IMR-90 (cell line): ENCODE measurements at regions not wholly inside any gene's neighbourhood (a gene's known extent, or its start where the extent isn't known, plus 50 kb on each side); places are given as distances from the start of the nearest gene placed in this dataset.

Experiments
- ATAC-seq: fragments of 200-7000 bp; cut with Tn5 transposase; 2 replicates; pipeline ENCODE4 v1.9.1; 2020; ENCODE audit warnings: low read depth, mild to moderate bottlenecking, moderate library complexity
- BruUV-seq: library from RNA; stranded (reverse); fragments of 400-500 nt; replicated peaks from 2 replicates; lab custom pipeline; 2021; lab: Mats Ljungman, UMichigan
- CTCF ChIA-PET: fragments of 300-600 bp; formaldehyde crosslinking; extraction: SDS; loops from one replicate; lab custom pipeline; 2021; ENCODE audit warnings: antibody characterized with exemption; lab: Yijun Ruan, JAX
- POLR2A ChIA-PET: fragments of 300-600 bp; sonication (Branson Sonifier 250); formaldehyde crosslinking; loops from one replicate; lab custom pipeline; 2022; ENCODE audit warnings: antibody characterized with exemption; ENCODE audit not compliant: unreplicated experiment; lab: Charles Lee
- DNase-seq: peaks from one replicate; pipeline ENCODE4 v3.0.0; 2013
- H2AFZ ChIP-seq: replicated peaks from 2 replicates; pipeline ENCODE3; 2013; ENCODE audit warnings: low read length, mild to moderate bottlenecking; ENCODE audit not compliant: poor library complexity
- H2AK5ac ChIP-seq: 2 replicates; pipeline ENCODE4 v1.6.1; 2013; ENCODE audit warnings: low read depth, low read length, inconsistent platforms
- H2AK9ac ChIP-seq: replicated peaks from 2 replicates; pipeline ENCODE3; 2013; ENCODE audit warnings: mild to moderate bottlenecking, low read depth, low read length, moderate library complexity; ENCODE audit not compliant: poor library complexity
- H2BK120ac ChIP-seq: 2 replicates; pipeline ENCODE4 v1.6.1; 2013; ENCODE audit warnings: low read depth, low read length, inconsistent platforms
- H2BK15ac ChIP-seq: 3 replicates; pipeline ENCODE4 v1.6.1; 2013; ENCODE audit warnings: low read depth, low read length, inconsistent platforms
- H2BK20ac ChIP-seq: 2 replicates; pipeline ENCODE4 v1.6.1; 2013; ENCODE audit warnings: low read depth, mild to moderate bottlenecking, inconsistent platforms, low read length, moderate library complexity
- H2BK5ac ChIP-seq: 2 replicates; pipeline ENCODE4 v1.6.1; 2013; ENCODE audit warnings: mild to moderate bottlenecking, low read depth, low read length, inconsistent platforms; ENCODE audit not compliant: poor library complexity, severe bottlenecking
- H3K14ac ChIP-seq: replicated peaks from 2 replicates; pipeline ENCODE4 v1.6.1; 2013; ENCODE audit warnings: low read depth, low read length, inconsistent platforms
- H3K18ac ChIP-seq: 2 replicates; pipeline ENCODE4 v1.6.1; 2013; ENCODE audit warnings: low read depth, low read length, control low read depth
- H3K23ac ChIP-seq: 2 replicates; pipeline ENCODE4 v1.6.1; 2013; ENCODE audit warnings: low read depth, low read length, inconsistent platforms
- H3K27ac ChIP-seq: 2 replicates; pipeline ENCODE4 v1.5.1; 2013; ENCODE audit warnings: mild to moderate bottlenecking, control low read depth, low read length; ENCODE audit not compliant: insufficient read depth
- H3K27me3 ChIP-seq: 2 replicates; pipeline ENCODE4 v1.6.1; 2013; ENCODE audit warnings: low read length; ENCODE audit not compliant: control insufficient read depth, insufficient read depth
- H3K36me3 ChIP-seq: 2 replicates; pipeline ENCODE4 v1.6.1; 2013; ENCODE audit warnings: low read length, mixed read lengths; ENCODE audit not compliant: control insufficient read depth, insufficient read depth
- H3K4ac ChIP-seq: 2 replicates; pipeline ENCODE4 v1.6.1; 2013; ENCODE audit warnings: low read depth, low read length, inconsistent platforms
- H3K4me1 ChIP-seq: 2 replicates; pipeline ENCODE4 v1.6.1; 2013; ENCODE audit warnings: low read length, mixed read lengths; ENCODE audit not compliant: control insufficient read depth, insufficient read depth
- H3K4me2 ChIP-seq: 2 replicates; pipeline ENCODE4 v1.6.1; 2013; ENCODE audit warnings: low read depth, mild to moderate bottlenecking, control low read depth, low read length, moderate library complexity
- H3K4me3 ChIP-seq: 2 replicates; pipeline ENCODE4 v1.5.1; 2013; ENCODE audit warnings: low read depth, mild to moderate bottlenecking, control low read depth, low read length, moderate library complexity; ENCODE audit not compliant: insufficient read depth
- H3K56ac ChIP-seq: 2 replicates; pipeline ENCODE4 v1.6.1; 2013; ENCODE audit warnings: low read length, inconsistent platforms; ENCODE audit not compliant: insufficient read depth; ENCODE audit errors: extremely low read depth
- H3K79me1 ChIP-seq, 2 experiments: 2 replicates each; pipeline ENCODE4 v1.6.1; 2013; ENCODE audit warnings: low read length in 2 of 2, inconsistent platforms in 1 of 2, low read depth in 1 of 2
- H3K9ac ChIP-seq: 2 replicates; pipeline ENCODE4 v1.6.1; 2013; ENCODE audit warnings: low read depth, low read length, control low read depth
- H3K9me1 ChIP-seq: 2 replicates; pipeline ENCODE4 v1.6.1; 2013; ENCODE audit warnings: low read length, inconsistent platforms; ENCODE audit not compliant: insufficient read depth
- H3K9me3 ChIP-seq: 2 replicates; pipeline ENCODE4 v1.6.1; 2013; ENCODE audit warnings: low read length; ENCODE audit not compliant: control insufficient read depth, insufficient read depth
- H4K20me1 ChIP-seq: 2 replicates; pipeline ENCODE4 v1.6.1; 2013; ENCODE audit warnings: low read length, inconsistent platforms; ENCODE audit not compliant: insufficient read depth
- H4K5ac ChIP-seq: 2 replicates; pipeline ENCODE4 v1.6.1; 2013; ENCODE audit warnings: mild to moderate bottlenecking, low read depth, low read length, control low read depth
- H4K8ac ChIP-seq, 2 experiments: 2 replicates each; pipeline ENCODE4 v1.6.1; 2013; ENCODE audit warnings: low read depth in 2 of 2, low read length in 2 of 2, control low read depth in 1 of 2, inconsistent platforms in 1 of 2
- H4K91ac ChIP-seq: 2 replicates; pipeline ENCODE4 v1.6.1; 2013; ENCODE audit warnings: low read depth, low read length, inconsistent platforms; ENCODE audit not compliant: insufficient read depth
- BHLHE40 ChIP-seq: fragments of 150-350 bp; IDR thresholded peaks from 2 replicates; pipeline ENCODE4 v1.6.1; 2016; ENCODE audit warnings: mild to moderate bottlenecking, low read depth, low read length
- CEBPB ChIP-seq: IDR thresholded peaks from 2 replicates; pipeline ENCODE4 v1.6.1; 2012; ENCODE audit warnings: low read depth, low read length, improper control_type of control experiment
- CHD1 ChIP-seq: IDR thresholded peaks from 2 replicates; pipeline ENCODE4 v1.6.1; 2012; ENCODE audit warnings: low read depth, low read length, improper control_type of control experiment
- FOS ChIP-seq: fragments of 150-350 bp; IDR thresholded peaks from 2 replicates; pipeline ENCODE4 v1.6.1; 2016; ENCODE audit warnings: low read depth, low read length
- MAFK ChIP-seq: IDR thresholded peaks from 2 replicates; pipeline ENCODE4 v1.6.1; 2012; ENCODE audit warnings: low read depth, low read length, improper control_type of control experiment
- MXI1 ChIP-seq: IDR thresholded peaks from 2 replicates; pipeline ENCODE4 v1.6.1; 2012; ENCODE audit warnings: low read depth, mild to moderate bottlenecking, low read length, moderate library complexity, borderline replicate concordance
- NFE2L2 ChIP-seq: fragments of 150-350 bp; IDR thresholded peaks from 2 replicates; pipeline ENCODE4 v1.6.1; 2016; ENCODE audit warnings: low read depth, mild to moderate bottlenecking, low read length
- RAD21 ChIP-seq: IDR thresholded peaks from 2 replicates; pipeline ENCODE4 v1.6.1; 2012; ENCODE audit warnings: low read length, improper control_type of control experiment
- RCOR1 ChIP-seq: IDR thresholded peaks from 2 replicates; pipeline ENCODE4 v1.6.1; 2012; ENCODE audit warnings: mild to moderate bottlenecking, low read length, improper control_type of control experiment; ENCODE audit not compliant: insufficient replicate concordance
- RFX5 ChIP-seq: IDR thresholded peaks from 2 replicates; pipeline ENCODE4 v1.8.0; 2012; ENCODE audit warnings: low read depth, mild to moderate bottlenecking, low read length, moderate library complexity
- SMC3 ChIP-seq: fragments of 150-350 bp; IDR thresholded peaks from 2 replicates; pipeline ENCODE4 v1.6.1; 2016; ENCODE audit warnings: low read depth, mild to moderate bottlenecking, antibody characterized with exemption, low read length, moderate library complexity
- dilution Hi-C: fragments of 300-500 bp; cut with HindIII; formaldehyde crosslinking; loops from one replicate; pipeline ENCODE4 v1.14.3; 2018; ENCODE audit warnings: low sequenced_read_pairs; ENCODE audit not compliant: unreplicated experiment
- in situ Hi-C: fragments of 300-500 bp; cut with MboI; formaldehyde crosslinking; loops from 3 replicates; pipeline ENCODE4 v1.14.3; 2019; ENCODE audit warnings: low sequenced_read_pairs, inconsistent platforms, mixed read lengths
- intact Hi-C: fragments of 100-400 bp; cut with micrococcal nuclease; formaldehyde crosslinking; loops from 2 replicates; pipeline ENCODE4 v1.10.0; 2022
- TF ChIP-seq, protein P1 (sequence below): fragments of 150-350 bp; IDR thresholded peaks from 2 replicates; pipeline ENCODE4 v1.6.1; 2017; ENCODE audit warnings: mild to moderate bottlenecking, antibody characterized with exemption, low read length, low read depth
- TF ChIP-seq, protein P2 (sequence below): fragments of 150-350 bp; IDR thresholded peaks from 2 replicates; pipeline ENCODE4 v1.6.1; 2016; ENCODE audit warnings: low read depth, mild to moderate bottlenecking, low read length, moderate library complexity, borderline replicate concordance
- TF ChIP-seq, protein P3 (sequence below): conservative IDR thresholded peaks from 2 replicates; pipeline ENCODE4 v1.5.1; 2012; ENCODE audit warnings: mild to moderate bottlenecking, low read depth, low read length, improper control_type of control experiment

DNA sequence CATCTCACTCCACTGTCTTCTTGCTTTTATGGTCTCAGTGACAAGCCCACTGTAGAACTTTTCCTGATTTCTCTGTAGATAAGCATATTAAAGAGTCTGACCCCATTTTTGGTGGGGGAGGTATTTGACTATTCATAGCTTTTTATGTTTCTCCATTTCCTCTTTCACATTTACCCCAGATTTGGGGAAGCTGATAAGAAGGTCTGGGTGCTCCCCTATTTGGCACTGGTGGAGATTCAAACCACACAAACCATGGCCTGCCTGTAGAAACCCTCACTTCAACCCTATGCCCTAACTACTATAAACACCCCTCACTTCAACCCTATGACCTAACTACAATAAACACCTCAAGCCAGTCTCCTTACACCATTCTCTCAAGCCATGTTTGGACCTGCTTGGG, 196.2 kb upstream of the SYNDIG1 start:
- Histone ChIP-seq H3K18ac (no peak overlapping the region), H4K8ac (no peak overlapping the region), H4K5ac (no peak overlapping the region), H2BK15ac (no peak overlapping the region), H2BK5ac (no peak overlapping the region), H4K20me1 (no peaks in the 10 kb centered on the region), H2BK120ac (no peak overlapping the region), H3K4me2 (no peak overlapping the region), H3K79me1 (no peaks in the 10 kb centered on the region), H2AFZ (no peak overlapping the region), H3K27me3 (no peaks in the 10 kb centered on the region), H3K4me3 (no peak overlapping the region), H3K27ac (no peak overlapping the region), H3K56ac (no peak overlapping the region), H4K91ac (no peak overlapping the region), H3K4me1 (no peaks in the 10 kb centered on the region), H2BK20ac (no peak overlapping the region), H3K9ac (no peak overlapping the region), H3K14ac (no peak overlapping the region), H3K4ac (no peak overlapping the region), H3K9me1 (no peaks in the 10 kb centered on the region), H3K36me3 (no peaks in the 10 kb centered on the region), H3K9me3 (no peaks in the 10 kb centered on the region), H2AK9ac (no peak overlapping the region), H2AK5ac (no peak overlapping the region), H3K23ac (no peak overlapping the region)
- in situ Hi-C loops (no loop called here), dilution Hi-C loops (no loop called here), intact Hi-C loops (no loop called here)
- no TSS peak for BruUV-seq
- POLR2A ChIA-PET: no interaction called here
- TF ChIP-seq SMC3: no peak
- no peak for TF ChIP-seq RAD21
- TF ChIP-seq, protein P1, sequence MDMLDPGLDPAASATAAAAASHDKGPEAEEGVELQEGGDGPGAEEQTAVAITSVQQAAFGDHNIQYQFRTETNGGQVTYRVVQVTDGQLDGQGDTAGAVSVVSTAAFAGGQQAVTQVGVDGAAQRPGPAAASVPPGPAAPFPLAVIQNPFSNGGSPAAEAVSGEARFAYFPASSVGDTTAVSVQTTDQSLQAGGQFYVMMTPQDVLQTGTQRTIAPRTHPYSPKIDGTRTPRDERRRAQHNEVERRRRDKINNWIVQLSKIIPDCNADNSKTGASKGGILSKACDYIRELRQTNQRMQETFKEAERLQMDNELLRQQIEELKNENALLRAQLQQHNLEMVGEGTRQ: no peak
- TF ChIP-seq FOS: no peak
- no peak for TF ChIP-seq NFE2L2
- TF ChIP-seq, protein P2, sequence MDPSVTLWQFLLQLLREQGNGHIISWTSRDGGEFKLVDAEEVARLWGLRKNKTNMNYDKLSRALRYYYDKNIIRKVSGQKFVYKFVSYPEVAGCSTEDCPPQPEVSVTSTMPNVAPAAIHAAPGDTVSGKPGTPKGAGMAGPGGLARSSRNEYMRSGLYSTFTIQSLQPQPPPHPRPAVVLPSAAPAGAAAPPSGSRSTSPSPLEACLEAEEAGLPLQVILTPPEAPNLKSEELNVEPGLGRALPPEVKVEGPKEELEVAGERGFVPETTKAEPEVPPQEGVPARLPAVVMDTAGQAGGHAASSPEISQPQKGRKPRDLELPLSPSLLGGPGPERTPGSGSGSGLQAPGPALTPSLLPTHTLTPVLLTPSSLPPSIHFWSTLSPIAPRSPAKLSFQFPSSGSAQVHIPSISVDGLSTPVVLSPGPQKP: no peak
- TF ChIP-seq MXI1: no peak
- TF ChIP-seq BHLHE40: no peak
- no peak for TF ChIP-seq RCOR1
- TF ChIP-seq RFX5: no peak
- no peak for TF ChIP-seq MAFK
- TF ChIP-seq CHD1: no peak
- no peak for TF ChIP-seq CEBPB
- TF ChIP-seq, protein P3, sequence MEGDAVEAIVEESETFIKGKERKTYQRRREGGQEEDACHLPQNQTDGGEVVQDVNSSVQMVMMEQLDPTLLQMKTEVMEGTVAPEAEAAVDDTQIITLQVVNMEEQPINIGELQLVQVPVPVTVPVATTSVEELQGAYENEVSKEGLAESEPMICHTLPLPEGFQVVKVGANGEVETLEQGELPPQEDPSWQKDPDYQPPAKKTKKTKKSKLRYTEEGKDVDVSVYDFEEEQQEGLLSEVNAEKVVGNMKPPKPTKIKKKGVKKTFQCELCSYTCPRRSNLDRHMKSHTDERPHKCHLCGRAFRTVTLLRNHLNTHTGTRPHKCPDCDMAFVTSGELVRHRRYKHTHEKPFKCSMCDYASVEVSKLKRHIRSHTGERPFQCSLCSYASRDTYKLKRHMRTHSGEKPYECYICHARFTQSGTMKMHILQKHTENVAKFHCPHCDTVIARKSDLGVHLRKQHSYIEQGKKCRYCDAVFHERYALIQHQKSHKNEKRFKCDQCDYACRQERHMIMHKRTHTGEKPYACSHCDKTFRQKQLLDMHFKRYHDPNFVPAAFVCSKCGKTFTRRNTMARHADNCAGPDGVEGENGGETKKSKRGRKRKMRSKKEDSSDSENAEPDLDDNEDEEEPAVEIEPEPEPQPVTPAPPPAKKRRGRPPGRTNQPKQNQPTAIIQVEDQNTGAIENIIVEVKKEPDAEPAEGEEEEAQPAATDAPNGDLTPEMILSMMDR: no peak
- CTCF ChIA-PET: no interaction called here
- DNase-seq: no peak
- no peak for ATAC-seq
